ENCODE measurements at regions not wholly inside any gene's neighbourhood (a gene's known extent, or its start where the extent isn't known, plus 50 kb on each side); places are given as distances from the start of the nearest gene placed in this dataset.

GRCh38 chr18:4807604-4808293 lies 352.6 kb upstream of the DLGAP1 start:
- TF ChIP-seq CTCF (IDR thresholded peaks at IDR 0.05; ENCODE audit: extremely low read depth, insufficient read depth, missing control alignments) = no peak
- no peak for DNase-seq (ENCODE audit: low spot score)
- in situ Hi-C loops (cut with MboI; ENCODE audit: low pct_unique_long_range_greater_than_20kb, low sequenced_read_pairs, unreplicated experiment) = no loop called here

GRCh38 chr18:4806331-4806730 lies 351.2 kb upstream of the DLGAP1 start:
- no peak for TF ChIP-seq CTCF (IDR thresholded peaks at IDR 0.05; ENCODE audit: extremely low read depth, insufficient read depth, missing control alignments)
- DNase-seq (ENCODE audit: low spot score) = no peak
- in situ Hi-C loops (cut with MboI; ENCODE audit: low pct_unique_long_range_greater_than_20kb, low sequenced_read_pairs, unreplicated experiment) = no loop called here

GRCh38 chr18:4802296-4802695 lies 347.2 kb upstream of the DLGAP1 start:
- in situ Hi-C loops (cut with MboI; ENCODE audit: low pct_unique_long_range_greater_than_20kb, low sequenced_read_pairs, unreplicated experiment) = no loop called here
- no peak for DNase-seq (ENCODE audit: low spot score)
- TF ChIP-seq CTCF (IDR thresholded peaks at IDR 0.05; ENCODE audit: extremely low read depth, insufficient read depth, missing control alignments) = no peak

- no peak for DNase-seq (ENCODE audit: low spot score)
- TF ChIP-seq CTCF (IDR thresholded peaks at IDR 0.05; ENCODE audit: extremely low read depth, insufficient read depth, missing control alignments) = no peak
- in situ Hi-C loops (cut with MboI; ENCODE audit: low pct_unique_long_range_greater_than_20kb, low sequenced_read_pairs, unreplicated experiment) = no loop called here
These were observed 346.0 kb upstream of the DLGAP1 start for GRCh38 chr18:4801151-4801550.

- TF ChIP-seq CTCF (IDR thresholded peaks at IDR 0.05; ENCODE audit: extremely low read depth, insufficient read depth, missing control alignments) = no peak
- in situ Hi-C loops (cut with MboI; ENCODE audit: low pct_unique_long_range_greater_than_20kb, low sequenced_read_pairs, unreplicated experiment) = no loop called here
- DNase-seq (ENCODE audit: low spot score) = no peak
These were observed 342.0 kb upstream of the DLGAP1 start for GRCh38 chr18:4797002-4797685.

GRCh38 chr18:4789506-4789905 lies 334.4 kb upstream of the DLGAP1 start:
- TF ChIP-seq CTCF (IDR thresholded peaks at IDR 0.05; ENCODE audit: extremely low read depth, insufficient read depth, missing control alignments) = no peak
- in situ Hi-C loops (cut with MboI; ENCODE audit: low pct_unique_long_range_greater_than_20kb, low sequenced_read_pairs, unreplicated experiment) = no loop called here
- DNase-seq (ENCODE audit: low spot score) = no peak
